ENCODE measurements at regions not wholly inside any gene's neighbourhood (a gene's known extent, or its start where the extent isn't known, plus 50 kb on each side); places are given as distances from the start of the nearest gene placed in this dataset.
"Not testable (repeated sequence)": the region's sequence is repeated elsewhere in the genome, so short reads cannot be mapped to it uniquely, and the experiment has no call there.

GRCh38 chr1:188615321-188615720, 1786.6 kb downstream of the PLA2G4A start:
- ATAC-seq (no peak), DNase-seq (no peak)

DNA sequence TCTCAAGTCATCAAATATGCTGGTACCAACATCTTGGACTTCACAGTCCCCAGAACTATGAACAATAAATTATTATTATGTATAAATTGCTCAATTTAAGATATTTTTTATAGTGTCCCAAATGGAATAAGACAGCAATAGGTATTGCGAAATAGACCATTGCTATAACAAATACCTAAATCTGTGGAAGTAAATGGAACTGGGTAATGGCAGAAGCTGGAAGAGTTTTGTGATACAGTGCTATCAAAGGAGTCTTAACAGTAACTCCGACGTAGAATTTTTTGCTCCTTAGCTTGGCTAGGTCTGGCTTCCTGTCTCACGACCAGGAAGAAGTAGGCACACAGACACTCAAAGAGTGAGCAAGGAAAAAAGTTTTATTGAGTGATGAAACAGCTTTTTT, 1791.5 kb downstream of the PLA2G4A start:
- DNase-seq, result no peak
- ATAC-seq, result no peak

DNA sequence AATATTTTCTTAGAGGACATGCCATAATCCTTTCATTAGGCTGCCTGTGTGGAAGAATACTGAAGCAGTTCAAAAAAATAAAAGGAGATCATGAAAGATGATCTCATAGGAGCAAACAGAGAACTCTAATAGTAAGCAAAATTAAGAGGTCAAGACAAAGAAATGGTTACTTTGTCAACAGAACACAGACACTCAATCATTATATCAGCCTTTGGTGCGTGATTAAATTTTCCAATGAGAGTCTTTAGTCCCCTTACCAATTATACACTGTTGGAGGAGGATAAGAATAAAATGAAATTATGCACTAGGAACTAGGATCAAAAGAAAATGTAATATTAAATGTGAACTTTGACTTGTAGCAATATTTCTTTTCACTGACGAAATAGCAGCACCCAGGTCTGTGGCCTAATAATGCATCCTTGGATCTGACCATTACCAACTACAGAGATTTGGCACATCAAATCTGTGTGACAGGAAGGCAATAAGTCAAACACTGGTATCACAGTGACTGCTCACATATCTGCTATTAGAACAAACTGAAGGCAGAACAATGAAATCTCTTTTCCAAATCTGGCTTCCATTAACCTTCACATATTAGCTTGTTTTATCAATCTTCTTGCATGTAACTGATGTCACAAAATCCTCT, 1812.9 kb downstream of the PLA2G4A start:
- ATAC-seq, result no peak
- DNase-seq, result no peak

DNA sequence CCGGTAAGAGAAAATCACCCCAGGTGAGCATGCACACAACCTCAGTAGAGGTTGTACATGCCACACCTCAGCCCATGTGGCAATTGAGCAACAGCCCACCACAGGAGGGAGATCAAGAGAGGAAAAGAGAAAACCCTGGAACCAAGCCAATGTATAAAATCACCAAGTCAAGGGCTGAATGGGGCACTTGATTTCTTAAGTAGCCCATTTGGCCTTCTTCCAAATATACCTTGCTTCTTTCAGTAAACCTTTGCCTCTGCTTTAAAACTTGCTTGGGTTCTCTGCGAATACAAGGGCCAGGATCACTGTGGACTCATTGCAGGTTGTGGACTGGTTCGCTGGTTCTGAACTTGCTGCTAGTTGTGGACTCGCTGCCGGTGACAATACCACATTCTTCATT, 1814.0 kb downstream of the PLA2G4A start:
- DNase-seq (no peak), ATAC-seq (no peak)

GRCh38 chr1:188652678-188653077, 1823.9 kb downstream of the PLA2G4A start:
- ATAC-seq, result no peak
- no peak for DNase-seq

- not testable (repeated sequence) for ATAC-seq, DNase-seq
Measured at GRCh38 chr1:188655966-188656365, 1821.7 kb downstream of the BRINP3 start.

- ATAC-seq (no peak), DNase-seq (no peak)
Measured at GRCh38 chr1:188660572-188660971, 1817.1 kb downstream of the BRINP3 start.

GRCh38 chr1:188665477-188665876, 1812.2 kb downstream of the BRINP3 start:
- DNase-seq (no peak), ATAC-seq (no peak)

- DNase-seq (no peak), ATAC-seq (no peak)
Measured at GRCh38 chr1:188668083-188668482, 1809.6 kb downstream of the BRINP3 start.

GRCh38 chr1:188669728-188670382, 1807.8 kb downstream of the BRINP3 start:
- DNase-seq, result no peak
- ATAC-seq, result no peak

- no peak for DNase-seq
- no peak for ATAC-seq
Measured at GRCh38 chr1:188670837-188671236, 1806.8 kb downstream of the BRINP3 start.

GRCh38 chr1:188672153-188672552, 1805.5 kb downstream of the BRINP3 start:
- DNase-seq (no peak), ATAC-seq (no peak)

- ATAC-seq, result no peak
- no peak for DNase-seq
Measured at GRCh38 chr1:188689542-188689941, 1788.1 kb downstream of the BRINP3 start.

GRCh38 chr1:188700116-188700515, 1777.5 kb downstream of the BRINP3 start:
- DNase-seq (no peak), ATAC-seq (no peak)

- no peak for DNase-seq
- no peak for ATAC-seq
Measured at GRCh38 chr1:188706742-188707141, 1770.9 kb downstream of the BRINP3 start.

GRCh38 chr1:188708795-188709535, 1768.7 kb downstream of the BRINP3 start:
- no peak for ATAC-seq
- no peak for DNase-seq

DNA sequence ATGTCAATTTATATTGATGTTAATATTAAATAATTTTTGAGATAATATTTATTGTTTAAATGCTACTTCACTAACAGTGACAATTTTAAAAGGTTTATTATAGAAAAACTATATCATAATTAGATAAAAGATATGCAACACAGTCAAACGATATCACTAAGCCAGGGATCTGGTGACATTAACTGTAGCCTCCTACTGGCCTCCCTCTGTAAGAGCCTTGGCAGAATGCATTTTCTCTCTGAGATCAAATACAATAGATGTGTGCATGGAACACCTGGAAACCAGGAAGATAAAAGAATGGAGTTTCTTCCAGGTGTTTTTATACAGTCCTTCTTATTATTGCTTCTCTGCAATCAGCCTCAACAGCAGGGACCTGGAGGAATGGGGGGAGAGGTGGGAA, 1762.1 kb downstream of the BRINP3 start:
- no peak for ATAC-seq
- no peak for DNase-seq

- no peak for ATAC-seq
- DNase-seq, result no peak
Measured at GRCh38 chr1:188719735-188720134, 1757.9 kb downstream of the BRINP3 start.

- DNase-seq (no peak), ATAC-seq (no peak)
Measured at GRCh38 chr1:188723332-188724020, 1754.2 kb downstream of the BRINP3 start.

DNA sequence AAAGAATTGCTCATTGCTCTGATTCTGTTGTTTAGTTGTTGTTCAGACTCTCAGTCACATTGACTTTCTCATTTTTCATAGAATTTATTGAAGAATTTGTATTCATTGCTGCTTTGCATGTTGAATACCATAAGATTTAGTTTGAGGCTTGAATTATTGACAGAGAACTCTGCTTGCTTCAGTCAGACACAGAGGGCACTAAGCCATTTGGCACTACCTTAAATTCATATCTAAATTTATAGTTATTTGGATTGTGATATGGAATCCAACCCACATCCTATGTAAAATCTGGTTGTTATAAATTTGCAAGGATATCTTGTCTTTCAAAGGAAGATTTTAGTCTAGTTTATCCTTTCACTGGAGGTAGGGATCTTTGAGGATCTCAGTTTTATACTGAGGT, 1748.6 kb downstream of the BRINP3 start:
- no peak for ATAC-seq
- no peak for DNase-seq

- DNase-seq, result no peak
- no peak for ATAC-seq
Measured at GRCh38 chr1:188735567-188735966, 1742.1 kb downstream of the BRINP3 start.

- DNase-seq, ATAC-seq: not testable (repeated sequence)
Measured at GRCh38 chr1:188749275-188749674, 1728.4 kb downstream of the BRINP3 start.

DNA sequence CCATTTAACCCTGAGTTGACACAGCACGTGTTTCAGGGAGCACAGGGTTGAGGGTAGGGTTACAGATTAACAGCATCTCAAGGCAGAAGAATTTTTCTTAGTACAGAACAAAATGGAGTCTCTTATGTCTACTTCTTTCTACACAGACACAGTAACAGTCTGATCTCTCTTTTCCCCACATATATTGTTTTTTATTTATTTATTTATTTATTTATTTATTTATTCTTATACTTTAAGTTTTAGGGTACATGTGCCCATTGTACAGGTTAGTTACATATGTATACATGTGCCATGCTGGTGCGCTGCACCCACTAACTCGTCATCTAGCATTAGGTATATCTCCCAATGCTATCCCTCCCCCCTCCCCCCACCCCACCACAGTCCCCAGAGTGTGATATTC, 1725.6 kb downstream of the BRINP3 start:
- not testable (repeated sequence) for DNase-seq, ATAC-seq
